ENCODE measurements at regions not wholly inside any gene's neighbourhood (a gene's known extent, or its start where the extent isn't known, plus 50 kb on each side); places are given as distances from the start of the nearest gene placed in this dataset.

- Histone ChIP-seq H2AFZ (ENCODE audit: low read length) (no peak overlapping the region), H3F3A (ENCODE audit: low read depth) (no peaks in the 10 kb centered on the region), H3K4me3 (ENCODE audit: low read length, poor library complexity, severe bottlenecking) (no peak overlapping the region), H3K36me3 (ENCODE audit: insufficient read depth, low read length) (no peaks in the 10 kb centered on the region), H3K79me2 (ENCODE audit: insufficient read depth, low read length) (no peaks in the 10 kb centered on the region), H3K9ac (ENCODE audit: low read depth, low read length, poor library complexity, severe bottlenecking) (no peak overlapping the region), H3K4me1 (ENCODE audit: insufficient read depth, low read length, poor library complexity, severe bottlenecking) (no peaks in the 10 kb centered on the region), H3K4me2 (ENCODE audit: low read depth, low read length, poor library complexity, severe bottlenecking) (no peak overlapping the region), H3K9me3 (ENCODE audit: insufficient read depth, low read depth, low read length) (no peaks in the 10 kb centered on the region), H3K27me3 (ENCODE audit: insufficient read depth, low read length, poor library complexity, severe bottlenecking) (no peaks in the 10 kb centered on the region), H3K9me2 (replicated peaks; ENCODE audit: low read depth, low read length) (no peaks in the 10 kb centered on the region), H4K20me1 (ENCODE audit: insufficient read depth, low read length, poor library complexity, severe bottlenecking) (no peaks in the 10 kb centered on the region)
- TF ChIP-seq CTCF (conservative IDR thresholded peaks at IDR 0.05; ENCODE audit: low read length) (no peak), EZH2phosphoT487 (IDR thresholded peaks at IDR 0.05; ENCODE audit: borderline replicate concordance) (no peak)
Observed at GRCh38 chr20:11694467-11694866, 223.2 kb upstream of the BTBD3 start.

- Histone ChIP-seq H3K27me3 (ENCODE audit: insufficient read depth, low read length, poor library complexity, severe bottlenecking) (no peaks in the 10 kb centered on the region), H3K9me2 (replicated peaks; ENCODE audit: low read depth, low read length) (no peaks in the 10 kb centered on the region), H2AFZ (ENCODE audit: low read length) (no peak overlapping the region), H3K9ac (ENCODE audit: low read depth, low read length, poor library complexity, severe bottlenecking) (no peak overlapping the region), H3K79me2 (ENCODE audit: insufficient read depth, low read length) (no peaks in the 10 kb centered on the region), H3K4me2 (ENCODE audit: low read depth, low read length, poor library complexity, severe bottlenecking) (no peak overlapping the region), H3F3A (ENCODE audit: low read depth) (no peaks in the 10 kb centered on the region), H4K20me1 (ENCODE audit: insufficient read depth, low read length, poor library complexity, severe bottlenecking) (no peaks in the 10 kb centered on the region), H3K9me3 (ENCODE audit: insufficient read depth, low read depth, low read length) (no peaks in the 10 kb centered on the region), H3K4me3 (ENCODE audit: low read length, poor library complexity, severe bottlenecking) (no peak overlapping the region), H3K4me1 (ENCODE audit: insufficient read depth, low read length, poor library complexity, severe bottlenecking) (peaks cover 3% of the 10 kb centered on the region), H3K36me3 (ENCODE audit: insufficient read depth, low read length) (no peaks in the 10 kb centered on the region)
- TF ChIP-seq EZH2phosphoT487 (IDR thresholded peaks at IDR 0.05; ENCODE audit: borderline replicate concordance): no peak
- TF ChIP-seq CTCF (conservative IDR thresholded peaks at IDR 0.05; ENCODE audit: low read length): no peak
Observed at GRCh38 chr20:11697055-11697454, 220.6 kb upstream of the BTBD3 start.

GRCh38 chr20:11697646-11698045 lies 220.0 kb upstream of the BTBD3 start:
- Histone ChIP-seq H3K9me2 (replicated peaks; ENCODE audit: low read depth, low read length) (no peaks in the 10 kb centered on the region), H2AFZ (ENCODE audit: low read length) (no peak overlapping the region), H3K27me3 (ENCODE audit: insufficient read depth, low read length, poor library complexity, severe bottlenecking) (no peaks in the 10 kb centered on the region), H3K36me3 (ENCODE audit: insufficient read depth, low read length) (no peaks in the 10 kb centered on the region), H3F3A (ENCODE audit: low read depth) (no peaks in the 10 kb centered on the region), H3K9ac (ENCODE audit: low read depth, low read length, poor library complexity, severe bottlenecking) (no peak overlapping the region), H3K4me1 (ENCODE audit: insufficient read depth, low read length, poor library complexity, severe bottlenecking) (peaks cover 3% of the 10 kb centered on the region), H3K4me3 (ENCODE audit: low read length, poor library complexity, severe bottlenecking) (no peak overlapping the region), H3K79me2 (ENCODE audit: insufficient read depth, low read length) (no peaks in the 10 kb centered on the region), H4K20me1 (ENCODE audit: insufficient read depth, low read length, poor library complexity, severe bottlenecking) (no peaks in the 10 kb centered on the region), H3K4me2 (ENCODE audit: low read depth, low read length, poor library complexity, severe bottlenecking) (no peak overlapping the region), H3K9me3 (ENCODE audit: insufficient read depth, low read depth, low read length) (no peaks in the 10 kb centered on the region)
- TF ChIP-seq EZH2phosphoT487 (IDR thresholded peaks at IDR 0.05; ENCODE audit: borderline replicate concordance) (no peak), CTCF (conservative IDR thresholded peaks at IDR 0.05; ENCODE audit: low read length) (no peak)
